ENCODE measurements at regions not wholly inside any gene's neighbourhood (a gene's known extent, or its start where the extent isn't known, plus 50 kb on each side); places are given as distances from the start of the nearest gene placed in this dataset.

DNA sequence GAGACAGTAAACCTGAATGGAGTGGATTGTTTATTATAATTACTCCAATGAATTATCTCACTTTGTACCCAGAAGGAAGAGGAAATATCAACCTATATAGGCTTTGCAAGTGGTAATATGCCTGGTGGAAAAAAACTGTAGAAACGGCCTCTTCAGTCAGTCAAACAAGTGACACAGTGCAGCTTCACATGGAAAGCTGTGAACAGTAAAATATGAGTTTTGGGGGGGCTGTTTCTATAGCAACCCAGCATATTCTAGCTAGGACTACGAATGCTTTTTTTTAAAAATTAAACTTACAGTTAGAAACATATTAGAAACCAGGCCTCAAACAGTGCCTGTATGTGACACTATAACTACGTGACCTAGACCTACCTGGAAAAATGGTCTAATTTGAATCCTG, 150.1 kb downstream of the PPP1R2C start:
- DNase-seq (ENCODE audit: insufficient read length, low spot score) (no peak), FAIRE-seq (no peak)

DNA sequence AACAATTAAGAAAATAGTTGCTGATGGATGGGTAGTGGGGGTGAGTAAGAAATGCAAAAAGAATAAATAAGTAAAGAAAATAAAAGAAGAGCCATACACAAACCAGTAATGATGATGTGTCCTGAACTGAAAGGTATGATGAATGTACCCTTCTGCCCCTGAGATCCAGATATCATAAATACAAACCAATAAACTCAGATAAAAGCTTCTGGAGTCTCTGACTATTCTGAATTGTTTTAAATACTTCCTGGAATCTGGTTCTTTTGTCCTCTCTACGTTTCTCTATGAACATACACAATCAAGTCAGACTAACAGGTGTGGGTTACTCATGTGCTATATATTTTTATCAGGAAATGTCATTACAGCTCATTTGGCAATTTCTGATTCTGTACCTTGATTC, 153.4 kb downstream of the PPP1R2C start:
- FAIRE-seq (no peak), DNase-seq (ENCODE audit: insufficient read length, low spot score) (no peak)

DNA sequence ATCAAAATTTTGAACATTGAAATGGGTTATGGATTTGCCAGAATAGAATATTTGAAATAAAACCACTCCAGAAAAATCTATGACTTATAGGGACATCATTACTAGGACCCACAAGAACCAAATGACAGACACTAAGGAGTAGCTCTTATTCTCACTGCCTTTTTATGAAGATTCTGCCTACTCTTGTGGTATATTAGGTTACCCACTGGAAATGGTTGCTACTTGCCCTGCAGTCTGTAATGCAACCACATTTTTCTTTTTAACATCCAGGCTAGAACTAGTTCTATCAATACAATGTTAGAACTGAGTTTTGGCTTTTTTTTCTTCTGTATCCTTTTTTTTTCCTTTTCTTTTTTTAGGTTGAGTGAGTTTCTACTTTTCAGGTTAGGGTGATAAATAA, 158.9 kb downstream of the PPP1R2C start:
- no peak for FAIRE-seq
- DNase-seq (ENCODE audit: insufficient read length, low spot score): no peak

DNA sequence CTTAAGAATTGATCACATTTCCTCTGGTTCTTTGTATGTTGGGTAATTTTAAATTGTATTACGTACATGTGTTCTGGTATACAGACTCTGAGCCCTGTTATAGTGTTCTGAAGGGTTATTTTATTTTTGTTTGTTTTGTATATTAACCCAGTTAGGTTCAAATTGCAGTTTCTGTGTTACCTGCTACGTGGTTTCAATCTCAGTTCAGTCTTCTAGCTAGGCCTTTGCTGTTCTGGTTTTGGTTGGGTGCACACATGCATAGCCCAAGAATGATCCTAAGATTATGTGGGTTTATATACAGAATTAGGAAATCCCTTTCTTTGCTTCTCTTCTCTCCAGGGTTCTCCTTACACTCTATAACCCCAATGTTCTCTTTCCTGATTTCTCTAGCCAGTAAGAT, 161.0 kb downstream of the PPP1R2C start:
- no peak for FAIRE-seq
- DNase-seq (ENCODE audit: insufficient read length, low spot score): no peak

DNA sequence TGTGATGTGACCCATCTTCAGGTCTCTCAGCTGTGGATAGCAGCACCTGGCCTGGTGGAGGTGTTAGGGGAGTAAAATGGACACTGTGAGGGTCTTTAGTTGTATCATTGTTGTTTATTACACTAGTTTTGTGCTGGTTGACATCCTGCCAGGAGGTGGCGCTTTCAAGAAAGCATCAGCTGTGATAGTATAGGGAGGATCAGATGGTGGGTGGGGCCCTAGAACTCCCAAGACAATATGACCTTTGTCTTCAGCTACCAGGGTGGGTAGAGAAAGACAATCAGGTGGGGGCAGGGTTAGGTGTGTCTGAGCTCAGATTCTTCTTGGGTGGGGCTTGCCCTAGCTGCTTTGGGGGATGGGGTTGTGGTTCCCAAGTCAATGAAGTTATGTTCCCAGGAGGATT, 162.8 kb downstream of the PPP1R2C start:
- DNase-seq (ENCODE audit: insufficient read length, low spot score) (no peak), FAIRE-seq (no peak)

DNA sequence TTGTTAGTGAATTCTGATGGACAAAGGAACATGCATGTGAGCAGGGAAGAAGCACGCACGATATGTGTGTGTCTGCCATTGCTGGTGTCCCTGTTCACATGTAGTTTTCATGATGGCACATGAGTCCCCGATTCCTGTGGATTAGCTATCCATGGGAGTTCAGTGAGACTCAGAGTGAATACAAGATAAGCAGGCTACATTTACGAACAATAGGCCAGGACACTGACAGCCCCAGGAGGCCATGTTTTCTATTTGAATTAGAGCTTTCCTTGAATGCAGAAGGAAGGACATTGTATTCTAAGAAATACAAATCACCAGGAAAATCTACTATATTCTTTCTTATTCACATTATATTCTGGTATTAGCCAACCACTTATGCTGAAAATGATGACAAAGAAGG, 171.4 kb downstream of the PPP1R2C start:
- no peak for FAIRE-seq
- no peak for DNase-seq (ENCODE audit: insufficient read length, low spot score)

DNA sequence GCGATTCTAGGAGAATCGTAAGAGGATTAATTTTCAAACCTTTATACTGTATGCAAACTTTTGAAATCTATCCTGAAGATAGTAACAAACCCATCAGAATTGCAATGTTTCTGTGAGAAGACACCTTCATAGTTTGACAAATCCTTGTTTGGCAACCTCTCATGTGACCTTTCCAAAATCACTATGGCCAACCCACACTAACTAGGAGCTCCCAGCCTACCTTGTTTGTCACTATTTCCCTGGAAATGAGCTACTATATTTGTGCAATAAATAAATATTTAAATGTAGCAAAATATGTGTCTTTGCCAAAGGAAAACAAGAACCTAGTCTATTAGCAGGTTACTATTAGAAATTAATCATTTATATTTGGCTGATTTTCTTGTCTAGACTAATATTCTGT, 173.7 kb downstream of the PPP1R2C start:
- DNase-seq (ENCODE audit: insufficient read length, low spot score) (no peak), FAIRE-seq (no peak)

DNA sequence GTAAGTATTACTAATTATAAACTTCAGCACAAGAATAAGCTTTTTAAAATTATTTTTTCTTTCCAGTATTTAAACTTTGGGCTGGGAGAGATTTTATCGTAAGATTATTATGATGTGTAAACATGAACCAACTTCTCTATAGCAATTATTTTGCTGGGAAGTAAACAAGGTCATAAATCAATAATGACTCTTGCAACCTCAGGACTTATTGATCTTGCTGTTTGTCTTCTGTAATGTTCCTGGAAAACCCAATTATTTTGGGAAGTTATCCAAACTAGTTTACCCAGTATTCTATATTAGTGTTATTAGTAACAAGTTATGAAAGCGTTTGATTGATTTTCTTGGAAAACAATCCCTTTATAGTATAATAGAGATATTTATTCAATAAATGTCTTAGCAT, 174.9 kb downstream of the PPP1R2C start:
- FAIRE-seq: no peak
- DNase-seq (ENCODE audit: insufficient read length, low spot score): no peak

DNA sequence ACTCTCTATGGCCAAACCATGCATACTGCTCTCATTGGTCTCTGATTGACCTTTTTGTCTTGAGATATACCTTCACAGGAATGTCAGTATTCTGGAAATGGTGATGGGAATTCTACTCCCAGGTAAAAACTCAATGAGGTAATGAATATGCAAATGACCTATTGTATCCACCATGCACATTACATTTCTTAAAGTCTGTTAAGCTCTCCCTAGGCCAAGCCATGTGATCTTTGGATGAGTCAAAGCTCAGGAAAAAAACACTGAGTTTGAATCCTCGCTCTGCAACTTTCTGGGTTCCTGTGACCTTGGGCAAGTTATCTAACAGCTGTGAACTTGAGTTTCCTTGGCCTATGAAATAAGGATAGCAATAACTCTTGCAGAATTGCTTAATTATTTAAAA, 175.4 kb downstream of the PPP1R2C start:
- FAIRE-seq (no peak), DNase-seq (ENCODE audit: insufficient read length, low spot score) (no peak)

DNA sequence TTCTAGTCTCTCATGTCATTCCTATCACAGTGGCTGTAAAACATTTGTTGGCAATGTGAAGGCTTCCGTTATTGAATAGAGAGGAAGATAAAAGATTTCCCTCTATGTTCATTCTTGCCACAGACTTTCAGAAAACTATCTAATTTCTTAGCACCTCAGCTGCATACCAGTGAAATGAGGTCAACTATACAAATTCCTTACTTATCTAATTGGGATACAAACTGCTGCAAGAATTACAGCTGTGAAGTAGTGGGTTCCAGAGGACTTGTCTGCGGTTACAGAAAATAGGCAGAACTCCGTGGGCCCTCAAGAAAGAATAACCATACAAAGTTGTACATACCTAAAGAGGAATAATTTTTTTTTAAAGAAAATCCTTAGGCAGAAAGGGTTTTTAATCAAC, 175.8 kb downstream of the PPP1R2C start:
- no peak for FAIRE-seq
- DNase-seq (ENCODE audit: insufficient read length, low spot score): no peak

DNA sequence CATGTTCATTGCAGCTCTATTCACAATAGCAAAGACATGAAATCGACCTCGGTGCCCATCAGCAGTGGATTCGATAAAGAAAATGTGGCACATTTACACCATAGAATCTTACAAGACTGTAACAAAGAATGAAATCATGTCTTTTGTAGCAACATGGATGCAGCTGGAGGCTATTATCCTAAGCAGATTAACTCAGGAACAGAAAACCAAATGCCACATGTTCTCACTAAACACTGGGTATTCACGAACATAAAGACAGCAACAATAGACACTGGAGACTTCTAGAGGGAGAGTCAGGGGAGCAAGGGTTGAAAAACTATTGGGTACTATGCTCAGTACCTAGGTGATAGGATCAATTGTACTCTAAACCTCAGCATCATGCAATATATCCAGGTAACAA, 180.5 kb downstream of the PPP1R2C start:
- DNase-seq (ENCODE audit: insufficient read length, low spot score): no peak
- peak; percentile 28 for FAIRE-seq

DNA sequence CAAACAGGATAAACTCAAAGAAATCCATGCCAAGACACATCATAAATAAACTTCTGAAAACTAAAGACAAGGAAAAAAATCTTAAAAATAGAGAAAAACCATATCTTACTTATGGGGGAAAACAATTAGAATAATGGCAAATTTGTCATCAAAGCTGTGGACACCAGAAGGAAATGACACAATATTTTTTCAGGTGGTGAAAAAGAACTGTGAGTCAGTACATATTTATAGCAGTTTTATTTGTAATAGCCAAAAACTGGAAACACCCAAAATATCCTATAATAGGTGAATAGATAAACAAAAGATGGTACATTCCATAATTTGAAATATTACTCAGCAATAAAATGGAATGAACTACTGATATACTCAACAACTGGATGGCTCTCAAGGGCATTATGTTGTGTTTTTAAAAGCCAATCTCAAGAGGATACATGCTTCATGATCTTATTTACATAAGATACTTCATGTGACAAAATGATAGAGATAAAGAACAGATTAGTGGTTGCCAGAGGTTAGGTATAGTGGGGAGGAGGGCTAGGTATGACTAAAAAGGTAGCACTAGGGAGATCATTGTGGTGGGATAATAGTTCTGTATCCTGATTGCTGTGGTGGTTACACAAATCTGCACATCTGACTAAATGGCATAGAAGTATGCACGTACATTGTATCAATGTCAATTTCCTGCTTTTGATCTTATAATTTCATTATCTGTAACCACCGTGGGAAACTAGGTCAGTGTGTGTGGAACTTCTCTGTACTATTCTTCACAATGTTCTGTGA, 191.9 kb downstream of the PPP1R2C start:
- FAIRE-seq: no peak
- DNase-seq (ENCODE audit: insufficient read length, low spot score): no peak

DNA sequence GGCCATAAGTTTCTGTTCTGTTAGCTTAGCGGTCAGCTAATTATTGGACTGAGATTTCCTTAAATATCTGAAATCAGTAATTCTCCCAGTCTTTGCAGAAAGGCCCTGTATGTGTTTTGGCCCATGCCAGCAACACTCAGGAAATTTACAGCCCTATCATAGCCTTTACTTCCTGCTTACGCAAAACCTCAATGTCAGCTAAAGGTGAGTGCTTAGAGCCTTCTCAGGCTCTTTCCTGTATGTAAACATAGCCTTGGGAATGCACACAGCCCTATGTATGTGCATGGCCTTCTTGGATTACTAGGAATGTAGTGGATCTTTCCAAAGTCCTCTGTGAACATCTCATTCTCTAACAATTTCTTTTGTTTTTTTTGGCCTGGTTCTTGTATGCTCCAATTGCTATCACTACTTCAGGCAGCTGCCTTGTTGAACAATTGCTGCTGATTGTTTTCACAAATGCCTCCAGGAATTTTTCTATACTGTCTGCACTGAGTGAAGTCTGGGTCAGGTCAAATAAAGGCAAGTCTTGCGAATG, 200.0 kb downstream of the PPP1R2C start:
- DNase-seq (ENCODE audit: insufficient read length, low spot score) (no peak), FAIRE-seq (no peak)

DNA sequence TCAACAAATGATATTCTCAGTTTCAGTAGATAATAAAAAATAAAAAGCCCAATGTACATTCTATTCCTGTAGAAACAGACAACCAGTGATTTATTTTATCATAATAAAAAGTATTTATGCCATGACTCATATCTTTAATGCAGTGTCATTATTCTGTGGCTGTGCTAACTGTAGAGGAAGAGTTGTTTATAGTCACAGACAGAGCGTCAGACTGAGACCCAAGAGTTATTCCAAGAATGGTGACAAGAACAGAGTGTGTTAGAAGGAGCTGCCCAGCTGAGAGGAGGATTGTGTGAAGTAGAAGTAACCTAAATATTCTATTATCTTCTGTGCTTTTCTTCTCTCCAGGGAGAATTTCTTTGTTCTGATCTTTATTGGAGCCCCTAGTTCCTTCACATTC, 210.7 kb downstream of the PPP1R2C start:
- no peak for FAIRE-seq
- DNase-seq (ENCODE audit: insufficient read length, low spot score): no peak

DNA sequence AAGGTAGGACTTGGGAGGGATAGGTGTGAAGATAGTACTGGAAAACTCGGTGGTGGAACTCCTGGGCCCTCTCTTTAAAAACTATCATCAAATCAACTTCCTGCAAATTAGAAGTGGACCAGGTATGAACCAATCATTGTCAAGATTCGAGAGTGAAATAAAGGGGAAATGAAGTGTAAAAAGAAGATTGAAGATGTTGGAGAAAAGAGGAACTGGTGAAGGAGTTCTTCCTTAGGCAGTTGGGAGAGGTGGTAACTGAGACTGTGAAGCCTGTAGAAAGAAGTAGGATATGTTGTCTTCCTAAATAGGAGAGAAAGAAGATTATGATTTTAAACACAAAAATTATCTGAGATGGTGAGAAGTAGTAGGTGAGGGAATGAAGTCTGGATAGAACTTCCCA, 212.2 kb downstream of the PPP1R2C start:
- FAIRE-seq (no peak), DNase-seq (ENCODE audit: insufficient read length, low spot score) (no peak)

DNA sequence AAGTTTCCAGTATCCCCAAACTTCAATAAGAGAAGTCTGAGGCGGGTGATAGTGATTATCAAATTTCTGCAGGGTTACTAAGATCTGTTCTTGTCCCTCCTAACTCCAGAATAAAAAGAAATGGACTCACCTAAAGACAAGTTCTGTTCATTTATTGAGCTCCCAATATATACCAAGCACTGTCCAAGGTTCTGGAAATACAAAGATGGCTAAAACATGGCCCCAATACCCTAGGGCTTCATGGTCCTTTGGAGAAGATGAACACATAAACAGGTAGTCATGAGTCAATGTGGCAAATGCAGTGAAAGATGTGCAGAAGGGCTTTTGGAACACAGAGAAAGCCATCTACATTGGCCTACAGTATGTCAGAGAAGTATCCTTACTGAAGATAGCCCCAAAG, 231.2 kb downstream of the PPP1R2C start:
- FAIRE-seq (no peak), DNase-seq (ENCODE audit: insufficient read length, low spot score) (no peak)

DNA sequence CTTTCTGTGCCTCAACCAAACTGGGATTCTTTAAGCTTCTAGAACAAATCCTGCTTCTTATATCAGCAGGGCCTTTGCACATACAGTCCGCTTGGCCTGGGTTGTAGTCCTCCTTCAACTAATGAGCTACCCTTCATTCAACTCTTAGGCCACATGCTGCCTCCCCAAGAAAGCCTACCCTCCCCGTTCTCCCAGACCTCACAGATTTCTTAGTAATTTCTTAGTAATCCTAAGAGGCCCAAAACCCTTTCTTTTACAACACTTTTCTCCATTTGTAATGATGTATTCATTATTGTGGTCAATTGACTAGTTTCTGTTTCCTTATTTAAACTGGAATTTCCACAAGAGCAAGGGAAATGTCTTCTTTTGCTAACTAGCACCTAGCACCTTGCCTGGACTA, 233.1 kb downstream of the PPP1R2C start:
- FAIRE-seq: no peak
- no peak for DNase-seq (ENCODE audit: insufficient read length, low spot score)

DNA sequence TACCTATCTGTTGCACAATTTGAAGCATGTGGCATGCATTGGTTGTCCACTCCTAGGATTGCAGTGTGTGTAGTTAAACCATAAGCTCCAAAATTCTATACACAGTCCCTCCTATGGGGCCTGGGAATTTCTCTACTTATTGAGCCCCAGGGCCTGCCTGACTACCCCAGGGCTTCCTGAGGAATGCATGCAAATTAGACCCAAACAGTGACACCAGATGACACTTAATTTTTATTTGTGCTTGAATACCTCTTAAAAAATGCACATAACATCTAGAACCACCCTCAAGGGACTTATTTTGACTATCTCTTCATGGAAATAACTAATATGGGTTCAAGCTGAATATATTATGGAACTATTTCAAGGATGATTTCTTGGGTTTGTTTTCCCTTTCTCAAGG, 236.4 kb downstream of the PPP1R2C start:
- DNase-seq (ENCODE audit: insufficient read length, low spot score) (no peak), FAIRE-seq (no peak)

DNA sequence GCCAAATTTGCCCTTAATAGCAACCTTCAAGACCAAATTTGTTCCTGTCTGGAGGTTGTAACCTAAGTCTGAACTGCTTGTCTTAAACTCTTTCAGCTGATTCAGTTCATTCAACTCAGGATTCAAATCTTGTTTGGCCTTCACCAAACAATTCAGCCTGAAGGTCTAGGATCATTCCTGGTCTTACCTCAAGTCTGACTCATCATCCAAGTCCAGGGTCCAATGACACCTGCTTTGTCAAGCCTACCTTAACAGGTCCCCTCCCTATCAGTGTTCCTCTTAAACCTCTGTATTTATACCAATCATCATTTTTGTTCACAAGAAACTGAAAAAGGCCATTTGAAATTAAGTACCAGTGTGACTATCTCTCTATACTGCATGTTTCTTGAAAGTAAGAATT, 237.8 kb downstream of the PPP1R2C start:
- DNase-seq (ENCODE audit: insufficient read length, low spot score) (no peak), FAIRE-seq (no peak)

DNA sequence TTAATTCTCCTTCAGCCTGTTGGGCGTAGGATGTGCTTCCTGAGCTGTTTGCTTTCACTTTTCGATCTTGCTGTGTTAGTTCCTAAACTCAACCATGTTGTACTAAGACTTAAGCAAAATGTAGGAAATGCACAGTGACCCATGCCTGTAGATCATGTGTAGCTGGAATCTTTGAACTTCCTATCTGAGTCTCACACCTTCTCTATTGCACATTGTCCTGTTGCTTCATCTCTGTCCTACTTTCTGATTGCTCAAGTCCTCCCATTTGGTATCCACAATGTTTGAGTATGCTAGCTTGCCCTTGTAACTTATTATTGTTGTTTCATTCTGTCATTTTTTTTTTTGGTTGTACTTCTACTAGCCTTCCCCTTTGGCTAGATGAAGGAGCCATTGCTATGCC, 239.6 kb downstream of the PPP1R2C start:
- no peak for DNase-seq (ENCODE audit: insufficient read length, low spot score)
- no peak for FAIRE-seq

DNA sequence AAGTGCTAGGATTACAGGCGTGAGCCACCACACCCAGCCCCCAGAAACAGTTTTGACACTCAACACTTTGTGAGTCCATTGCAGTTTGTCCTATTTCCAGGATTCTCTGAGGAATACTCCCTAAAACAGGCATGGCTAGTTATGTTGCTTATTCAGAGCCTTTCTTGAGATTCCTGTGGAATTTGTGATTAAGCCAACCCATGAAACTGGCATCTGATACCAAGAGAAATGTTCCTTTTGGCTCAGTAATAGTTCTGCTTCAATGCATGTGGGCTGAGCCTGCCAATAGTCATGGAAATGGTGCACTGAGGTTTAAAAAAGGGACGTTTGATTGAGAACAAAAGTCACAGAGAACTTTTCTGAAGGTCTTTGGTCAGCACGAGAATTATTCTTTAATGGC, 241.7 kb downstream of the PPP1R2C start:
- no peak for DNase-seq (ENCODE audit: insufficient read length, low spot score)
- FAIRE-seq: no peak

DNA sequence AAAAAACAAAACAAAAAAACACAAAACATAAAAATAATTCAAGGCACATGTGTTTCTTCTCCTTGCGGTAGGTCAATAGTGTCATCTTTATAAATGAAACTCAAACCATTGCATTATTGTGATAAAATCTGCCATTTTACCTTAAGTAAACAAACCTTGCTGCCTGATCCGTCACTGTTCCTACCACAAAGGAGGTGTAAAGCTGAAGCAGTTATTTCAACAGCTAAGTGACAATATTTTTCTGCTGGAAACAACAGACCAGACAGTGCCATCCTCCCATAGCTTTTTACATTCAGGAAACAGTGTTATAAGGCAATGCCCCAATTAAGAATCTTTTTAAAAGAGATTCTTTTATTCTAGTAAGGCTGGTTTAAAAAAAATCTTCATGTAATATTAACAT, 242.7 kb downstream of the PPP1R2C start:
- FAIRE-seq: no peak
- DNase-seq (ENCODE audit: insufficient read length, low spot score): no peak

DNA sequence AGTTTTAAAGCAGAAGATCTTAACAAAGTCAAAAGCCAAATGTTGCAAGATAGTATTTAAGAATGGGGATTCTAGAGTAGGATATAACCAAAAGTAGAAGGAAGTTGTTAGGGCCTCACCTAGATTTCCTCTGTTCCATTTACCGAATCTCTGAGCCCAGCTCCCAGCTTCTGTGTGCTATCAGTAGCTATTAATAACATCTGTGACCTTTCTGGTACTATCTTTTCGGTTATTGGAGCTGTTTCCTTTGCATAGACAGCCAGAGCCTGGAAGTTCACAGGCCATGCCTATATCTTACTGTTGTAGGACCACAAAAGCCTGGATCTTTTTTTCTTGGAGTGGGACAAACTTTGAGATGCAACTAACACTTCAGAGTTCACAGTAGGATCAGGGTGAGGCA, 244.2 kb downstream of the PPP1R2C start:
- DNase-seq (ENCODE audit: insufficient read length, low spot score) (no peak), FAIRE-seq (no peak)

Data from HTR-8/SVneo (cell line).